ENCODE measurements at regions not wholly inside any gene's neighbourhood (a gene's known extent, or its start where the extent isn't known, plus 50 kb on each side); places are given as distances from the start of the nearest gene placed in this dataset.

GRCh38 chr21:41615613-41616012, 107.7 kb upstream of the TMPRSS2 start:
- TF ChIP-seq EZH2 (IDR thresholded peaks at IDR 0.05; ENCODE audit: low read length, missing control alignments) (no peak), CTCF (conservative IDR thresholded peaks at IDR 0.05 in 1 of 2, IDR thresholded peaks at IDR 0.05 in 1 of 2; ENCODE audit: low read depth in 1 of 2, low read length in 2 of 2) (no peak)
- H3K4me1 ChIP-seq (ENCODE audit: control insufficient read depth, extremely low read depth, insufficient read depth, low read length): peaks cover 23% of the 10 kb centered on the region
- no peak overlapping the region for H3K4me3 ChIP-seq (replicated peaks in 1 of 4; ENCODE audit: control extremely low read depth in 1 of 4, insufficient read depth in 1 of 4, low read depth in 3 of 4, low read length in 4 of 4)
- no peaks in the 10 kb centered on the region for H3K79me2 ChIP-seq (ENCODE audit: control insufficient read depth, insufficient read depth, low read length)
- H3K9me3 ChIP-seq (ENCODE audit: control insufficient read depth, insufficient read depth, low read depth, low read length): no peaks in the 10 kb centered on the region
- H3K27ac ChIP-seq (ENCODE audit: insufficient read depth, low read length): peak overlapping the region; percentile 88
- peak overlapping the region; percentile 71 for H3K4me2 ChIP-seq (ENCODE audit: extremely low read depth, insufficient read depth, low read length)
- peak overlapping the region; percentile 21 for H3K9ac ChIP-seq (ENCODE audit: insufficient read depth, low read length)
- no peaks in the 10 kb centered on the region for H4K20me1 ChIP-seq (ENCODE audit: control insufficient read depth, extremely low read depth, insufficient read depth, low read length)
- peak; percentile 99 for DNase-seq (ENCODE audit: low read depth in 2 of 2)
- H3K27me3 ChIP-seq (ENCODE audit: control insufficient read depth, insufficient read depth, low read length): no peaks in the 10 kb centered on the region
- no peaks in the 10 kb centered on the region for H3K36me3 ChIP-seq (ENCODE audit: control insufficient read depth, insufficient read depth, low read length)
- H2AFZ ChIP-seq (ENCODE audit: low read length): no peak overlapping the region

GRCh38 chr21:41614511-41614910, 106.6 kb upstream of the TMPRSS2 start:
- peak in 1 of 2 donors; percentile 27 for DNase-seq (ENCODE audit: low read depth in 2 of 2)
- Histone ChIP-seq H3K9me3 (ENCODE audit: control insufficient read depth, insufficient read depth, low read depth, low read length) (no peaks in the 10 kb centered on the region), H3K27me3 (ENCODE audit: control insufficient read depth, insufficient read depth, low read length) (no peaks in the 10 kb centered on the region), H4K20me1 (ENCODE audit: control insufficient read depth, extremely low read depth, insufficient read depth, low read length) (no peaks in the 10 kb centered on the region), H3K4me2 (ENCODE audit: extremely low read depth, insufficient read depth, low read length) (no peak overlapping the region), H3K36me3 (ENCODE audit: control insufficient read depth, insufficient read depth, low read length) (no peaks in the 10 kb centered on the region), H3K4me1 (ENCODE audit: control insufficient read depth, extremely low read depth, insufficient read depth, low read length) (peaks cover 21% of the 10 kb centered on the region), H3K27ac (ENCODE audit: insufficient read depth, low read length) (no peak overlapping the region), H2AFZ (ENCODE audit: low read length) (no peak overlapping the region), H3K4me3 (replicated peaks in 1 of 4; ENCODE audit: control extremely low read depth in 1 of 4, insufficient read depth in 1 of 4, low read depth in 3 of 4, low read length in 4 of 4) (no peak overlapping the region), H3K79me2 (ENCODE audit: control insufficient read depth, insufficient read depth, low read length) (no peaks in the 10 kb centered on the region), H3K9ac (ENCODE audit: insufficient read depth, low read length) (no peak overlapping the region)
- no peak for TF ChIP-seq CTCF (conservative IDR thresholded peaks at IDR 0.05 in 1 of 2, IDR thresholded peaks at IDR 0.05 in 1 of 2; ENCODE audit: low read depth in 1 of 2, low read length in 2 of 2)
- no peak for TF ChIP-seq EZH2 (IDR thresholded peaks at IDR 0.05; ENCODE audit: low read length, missing control alignments)

GRCh38 chr21:41613533-41613909, 105.6 kb upstream of the TMPRSS2 start:
- Histone ChIP-seq H3K79me2 (ENCODE audit: control insufficient read depth, insufficient read depth, low read length) (no peaks in the 10 kb centered on the region), H3K4me3 (replicated peaks in 1 of 4; ENCODE audit: control extremely low read depth in 1 of 4, insufficient read depth in 1 of 4, low read depth in 3 of 4, low read length in 4 of 4) (no peak overlapping the region), H3K27ac (ENCODE audit: insufficient read depth, low read length) (peak overlapping the region; percentile 15), H4K20me1 (ENCODE audit: control insufficient read depth, extremely low read depth, insufficient read depth, low read length) (no peaks in the 10 kb centered on the region), H2AFZ (ENCODE audit: low read length) (no peak overlapping the region), H3K9ac (ENCODE audit: insufficient read depth, low read length) (no peak overlapping the region), H3K36me3 (ENCODE audit: control insufficient read depth, insufficient read depth, low read length) (no peaks in the 10 kb centered on the region), H3K9me3 (ENCODE audit: control insufficient read depth, insufficient read depth, low read depth, low read length) (no peaks in the 10 kb centered on the region), H3K4me2 (ENCODE audit: extremely low read depth, insufficient read depth, low read length) (no peak overlapping the region), H3K4me1 (ENCODE audit: control insufficient read depth, extremely low read depth, insufficient read depth, low read length) (peaks cover 21% of the 10 kb centered on the region), H3K27me3 (ENCODE audit: control insufficient read depth, insufficient read depth, low read length) (no peaks in the 10 kb centered on the region)
- TF ChIP-seq EZH2 (IDR thresholded peaks at IDR 0.05; ENCODE audit: low read length, missing control alignments) (no peak), CTCF (conservative IDR thresholded peaks at IDR 0.05 in 1 of 2, IDR thresholded peaks at IDR 0.05 in 1 of 2; ENCODE audit: low read depth in 1 of 2, low read length in 2 of 2) (no peak)
- DNase-seq (ENCODE audit: low read depth in 2 of 2): peak in 1 of 2 donors; percentile 13

Measured in fibroblast of lung (primary cell).